Endothelial cell (in vitro differentiated cells): ENCODE measurements at regions not wholly inside any gene's neighbourhood (a gene's known extent, or its start where the extent isn't known, plus 50 kb on each side); places are given as distances from the start of the nearest gene placed in this dataset.

Experiments used
- DNase-seq: peaks from one replicate; pipeline ENCODE4 v3.0.0; 2021; ENCODE audit warnings: low spot score
- H3K27ac Mint-ChIP-seq: one replicate; pipeline ENCODE4 v1.8.0; 2021; ENCODE audit warnings: mixed read lengths, inconsistent platforms; ENCODE audit not compliant: unreplicated experiment
- H3K27me3 Mint-ChIP-seq: one replicate; pipeline ENCODE4 v1.8.0; 2021; ENCODE audit warnings: mild to moderate bottlenecking, moderate library complexity, mixed read lengths, inconsistent platforms; ENCODE audit not compliant: unreplicated experiment
- H3K36me3 Mint-ChIP-seq: one replicate; pipeline ENCODE4 v1.8.0; 2021; ENCODE audit warnings: mild to moderate bottlenecking, low read depth, mixed read lengths, inconsistent platforms; ENCODE audit not compliant: unreplicated experiment
- H3K4me1 Mint-ChIP-seq: one replicate; pipeline ENCODE4 v1.8.0; 2021; ENCODE audit warnings: mild to moderate bottlenecking, mixed read lengths, inconsistent platforms; ENCODE audit not compliant: unreplicated experiment
- H3K4me3 Mint-ChIP-seq: one replicate; pipeline ENCODE4 v1.8.0; 2021; ENCODE audit warnings: mild to moderate bottlenecking, mixed read lengths, inconsistent platforms; ENCODE audit not compliant: unreplicated experiment
- H3K9me3 Mint-ChIP-seq: one replicate; pipeline ENCODE4 v1.8.0; 2021; ENCODE audit warnings: mixed read lengths, inconsistent platforms; ENCODE audit not compliant: unreplicated experiment
- TF ChIP-seq, protein P1 (sequence below): fragments of 200-600 bp; sonication (generic); IDR thresholded peaks from one replicate; pipeline ENCODE4 v1.5.0; 2021; ENCODE audit warnings: antibody characterized with exemption; ENCODE audit not compliant: unreplicated experiment

DNA sequence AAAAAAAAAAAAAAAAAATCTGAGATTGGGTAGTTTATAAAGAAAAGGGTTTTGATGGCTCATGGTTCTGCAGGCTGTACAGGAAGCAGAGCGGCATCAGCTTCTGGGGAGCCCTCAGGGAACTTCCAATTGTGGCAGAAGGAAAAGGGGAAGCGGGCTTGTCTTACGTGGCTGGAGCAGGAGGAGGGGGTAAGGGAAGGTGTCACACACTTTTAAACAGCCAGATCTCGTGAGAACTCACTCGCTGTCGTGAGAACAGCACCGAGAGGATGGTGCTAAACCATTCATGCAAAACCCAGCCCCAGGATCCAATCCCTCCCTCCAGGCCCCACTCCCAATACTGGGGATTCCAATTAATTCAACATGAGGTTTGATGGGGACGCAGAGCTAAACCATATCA, 806.2 kb downstream of the TBC1D22A start:
- TF ChIP-seq, protein P1, sequence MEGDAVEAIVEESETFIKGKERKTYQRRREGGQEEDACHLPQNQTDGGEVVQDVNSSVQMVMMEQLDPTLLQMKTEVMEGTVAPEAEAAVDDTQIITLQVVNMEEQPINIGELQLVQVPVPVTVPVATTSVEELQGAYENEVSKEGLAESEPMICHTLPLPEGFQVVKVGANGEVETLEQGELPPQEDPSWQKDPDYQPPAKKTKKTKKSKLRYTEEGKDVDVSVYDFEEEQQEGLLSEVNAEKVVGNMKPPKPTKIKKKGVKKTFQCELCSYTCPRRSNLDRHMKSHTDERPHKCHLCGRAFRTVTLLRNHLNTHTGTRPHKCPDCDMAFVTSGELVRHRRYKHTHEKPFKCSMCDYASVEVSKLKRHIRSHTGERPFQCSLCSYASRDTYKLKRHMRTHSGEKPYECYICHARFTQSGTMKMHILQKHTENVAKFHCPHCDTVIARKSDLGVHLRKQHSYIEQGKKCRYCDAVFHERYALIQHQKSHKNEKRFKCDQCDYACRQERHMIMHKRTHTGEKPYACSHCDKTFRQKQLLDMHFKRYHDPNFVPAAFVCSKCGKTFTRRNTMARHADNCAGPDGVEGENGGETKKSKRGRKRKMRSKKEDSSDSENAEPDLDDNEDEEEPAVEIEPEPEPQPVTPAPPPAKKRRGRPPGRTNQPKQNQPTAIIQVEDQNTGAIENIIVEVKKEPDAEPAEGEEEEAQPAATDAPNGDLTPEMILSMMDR: no peak
- H3K36me3 Mint-ChIP-seq: peaks cover 39% of the 10 kb centered on the region
- H3K4me3 Mint-ChIP-seq: no peak overlapping the region
- H3K27me3 Mint-ChIP-seq: peaks cover 17% of the 10 kb centered on the region
- no peak for DNase-seq
- no peaks in the 10 kb centered on the region for H3K4me1 Mint-ChIP-seq
- H3K27ac Mint-ChIP-seq: no peak overlapping the region
- peaks cover 56% of the 10 kb centered on the region for H3K9me3 Mint-ChIP-seq

DNA sequence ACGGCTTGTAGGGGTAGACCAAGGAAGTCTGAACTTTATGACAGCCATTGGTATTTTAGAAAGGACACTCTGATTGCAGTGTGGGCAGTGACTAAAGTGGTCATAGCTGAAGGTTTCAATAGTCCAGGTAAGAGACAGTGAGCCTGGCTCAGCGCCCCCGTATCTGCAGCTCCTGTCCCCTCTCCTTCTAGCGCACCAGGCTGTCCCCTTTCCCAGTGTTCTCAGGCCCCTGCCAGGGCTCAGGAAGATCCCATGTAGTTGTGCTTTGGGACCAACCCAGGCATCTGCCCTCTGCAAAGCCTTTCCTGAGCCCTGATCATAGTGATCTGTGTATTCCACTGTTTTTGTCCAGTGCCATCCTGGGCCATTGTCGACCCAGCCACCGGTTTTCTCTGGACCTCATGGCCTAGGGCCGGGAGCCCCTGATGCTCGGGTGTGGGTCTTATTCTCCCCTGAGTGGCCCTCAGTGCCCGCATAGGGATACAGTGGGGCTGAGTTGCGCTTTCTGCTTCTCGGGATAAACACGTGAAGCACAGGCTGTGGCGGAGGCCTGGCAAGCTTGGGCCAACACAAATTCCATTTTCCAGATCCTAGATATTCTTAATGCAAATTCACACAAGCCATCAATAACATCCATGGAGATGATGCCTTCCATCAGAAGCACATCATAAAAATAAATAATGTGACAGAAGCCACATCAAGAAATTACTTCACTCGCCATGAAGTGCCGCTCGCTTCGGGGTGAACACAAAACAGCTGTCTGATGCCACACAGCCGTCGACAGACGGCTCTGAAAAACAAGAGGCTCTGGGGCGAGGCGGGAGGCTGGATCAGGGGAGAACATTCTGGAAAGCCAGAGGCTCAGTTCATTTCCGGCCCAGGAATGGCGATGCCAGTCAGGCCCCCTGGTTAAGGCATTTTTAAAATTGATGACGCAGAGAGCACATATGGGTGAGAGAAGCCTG, 805.0 kb downstream of the TBC1D22A start:
- Mint-ChIP-seq H3K27ac (no peak overlapping the region), H3K36me3 (peaks cover 45% of the 10 kb centered on the region)

DNA sequence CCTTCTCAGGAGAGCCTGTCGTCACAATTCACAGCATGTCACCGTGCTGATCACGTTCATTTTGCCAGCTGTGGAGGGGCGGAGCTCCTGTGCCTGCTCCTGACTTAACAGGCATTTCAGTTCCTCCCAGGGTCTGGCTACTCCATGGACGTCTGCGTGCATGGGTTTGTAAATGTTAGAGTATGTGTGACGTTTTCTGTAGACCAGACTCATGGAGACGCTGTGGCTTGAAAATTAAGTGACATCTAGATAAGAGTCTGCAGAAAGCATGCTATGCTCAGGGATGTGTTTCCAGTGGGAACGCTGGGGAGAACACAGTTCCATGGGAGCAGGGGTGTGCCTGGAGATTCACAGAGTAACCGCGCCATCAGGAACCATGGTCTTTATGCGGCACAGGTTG, 804.0 kb downstream of the TBC1D22A start:
- Mint-ChIP-seq H3K9me3 (peaks cover 59% of the 10 kb centered on the region), H3K27ac (no peak overlapping the region), H3K4me1 (no peaks in the 10 kb centered on the region), H3K27me3 (peaks cover 23% of the 10 kb centered on the region), H3K4me3 (no peak overlapping the region), H3K36me3 (peaks cover 46% of the 10 kb centered on the region)
- TF ChIP-seq, protein P1: no peak
- no peak for DNase-seq

More for the DNA sequence above, 805.0 kb downstream of the TBC1D22A start:
- TF ChIP-seq, protein P1: no peak
- DNase-seq: no peak
- H3K27me3 Mint-ChIP-seq: peaks cover 23% of the 10 kb centered on the region
- no peak overlapping the region for H3K4me3 Mint-ChIP-seq
- no peaks in the 10 kb centered on the region for H3K4me1 Mint-ChIP-seq
- H3K9me3 Mint-ChIP-seq: peaks cover 58% of the 10 kb centered on the region

DNA sequence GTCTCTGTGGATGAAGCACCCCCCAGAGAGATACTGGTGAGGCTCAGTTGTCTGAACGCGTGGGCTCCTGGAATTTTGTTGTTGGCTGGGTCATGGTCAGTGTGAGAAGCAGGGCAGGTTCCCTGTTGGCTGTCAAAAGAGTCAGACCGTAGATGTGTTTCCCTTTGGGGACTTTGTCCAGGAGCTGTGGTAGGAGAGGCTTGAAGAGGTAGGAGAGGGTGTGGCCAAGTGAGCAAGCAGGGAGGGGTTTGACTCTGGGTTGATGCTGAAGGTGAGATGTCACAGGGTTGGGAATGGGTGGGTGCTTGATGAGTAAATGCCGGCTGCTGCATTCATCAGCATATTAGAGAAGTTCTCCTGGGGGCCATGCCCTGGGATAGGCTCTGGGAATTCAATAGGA, 803.2 kb downstream of the TBC1D22A start:
- Mint-ChIP-seq H3K36me3 (peaks cover 46% of the 10 kb centered on the region), H3K4me3 (peak overlapping the region; percentile 42), H3K9me3 (peaks cover 57% of the 10 kb centered on the region), H3K27me3 (peaks cover 25% of the 10 kb centered on the region), H3K4me1 (no peaks in the 10 kb centered on the region), H3K27ac (no peak overlapping the region)
- TF ChIP-seq, protein P1: no peak
- no peak for DNase-seq

DNA sequence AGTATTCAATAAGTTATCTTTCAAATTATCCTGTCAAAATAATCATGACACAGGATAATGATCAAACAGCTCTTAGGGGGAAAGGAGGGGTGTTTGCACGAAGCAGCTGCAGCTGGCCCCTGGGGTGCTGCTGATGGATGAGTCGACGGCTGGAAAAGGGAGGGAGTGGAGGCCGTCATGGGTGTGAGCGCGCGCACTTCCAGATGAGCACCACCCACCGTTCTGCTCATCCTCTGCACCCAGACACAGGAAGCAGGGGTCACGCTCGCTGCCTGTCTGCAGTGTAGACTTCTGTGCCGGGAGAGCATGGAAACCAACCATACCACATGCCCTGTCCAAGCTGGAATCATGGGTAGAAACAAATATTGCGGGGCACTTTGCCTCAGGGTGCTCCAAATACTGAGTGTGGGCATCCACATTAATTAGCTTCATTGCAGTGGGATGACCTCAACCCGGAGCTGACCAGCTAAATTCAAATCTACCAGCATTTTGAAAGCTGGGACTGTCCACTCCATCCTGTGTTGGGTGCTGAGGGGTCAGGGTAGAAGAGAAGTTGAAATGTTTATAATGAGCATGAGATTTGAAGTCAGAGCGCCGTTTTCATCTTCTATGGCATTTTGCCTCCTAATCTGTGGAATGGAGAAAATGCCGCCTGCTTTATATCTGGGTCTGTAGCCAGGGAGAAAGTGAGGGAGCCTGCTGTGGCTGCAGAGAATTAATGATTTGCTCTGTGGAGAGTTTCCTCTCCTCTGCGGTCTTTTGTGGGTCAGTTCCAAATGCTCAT, 802.4 kb downstream of the TBC1D22A start:
- Mint-ChIP-seq H3K27me3 (peaks cover 23% of the 10 kb centered on the region), H3K27ac (no peak overlapping the region), H3K4me3 (no peak overlapping the region), H3K36me3 (peaks cover 46% of the 10 kb centered on the region), H3K9me3 (peaks cover 54% of the 10 kb centered on the region), H3K4me1 (no peaks in the 10 kb centered on the region)
- DNase-seq: no peak
- TF ChIP-seq, protein P1: no peak
